ENCODE measurements at regions not wholly inside any gene's neighbourhood (a gene's known extent, or its start where the extent isn't known, plus 50 kb on each side); places are given as distances from the start of the nearest gene placed in this dataset.
A peak's percentile ranks its signal among the peaks of the same experiment; 100 is the strongest.
"Not testable (repeated sequence)": the region's sequence is repeated elsewhere in the genome, so short reads cannot be mapped to it uniquely, and the experiment has no call there.

DNA sequence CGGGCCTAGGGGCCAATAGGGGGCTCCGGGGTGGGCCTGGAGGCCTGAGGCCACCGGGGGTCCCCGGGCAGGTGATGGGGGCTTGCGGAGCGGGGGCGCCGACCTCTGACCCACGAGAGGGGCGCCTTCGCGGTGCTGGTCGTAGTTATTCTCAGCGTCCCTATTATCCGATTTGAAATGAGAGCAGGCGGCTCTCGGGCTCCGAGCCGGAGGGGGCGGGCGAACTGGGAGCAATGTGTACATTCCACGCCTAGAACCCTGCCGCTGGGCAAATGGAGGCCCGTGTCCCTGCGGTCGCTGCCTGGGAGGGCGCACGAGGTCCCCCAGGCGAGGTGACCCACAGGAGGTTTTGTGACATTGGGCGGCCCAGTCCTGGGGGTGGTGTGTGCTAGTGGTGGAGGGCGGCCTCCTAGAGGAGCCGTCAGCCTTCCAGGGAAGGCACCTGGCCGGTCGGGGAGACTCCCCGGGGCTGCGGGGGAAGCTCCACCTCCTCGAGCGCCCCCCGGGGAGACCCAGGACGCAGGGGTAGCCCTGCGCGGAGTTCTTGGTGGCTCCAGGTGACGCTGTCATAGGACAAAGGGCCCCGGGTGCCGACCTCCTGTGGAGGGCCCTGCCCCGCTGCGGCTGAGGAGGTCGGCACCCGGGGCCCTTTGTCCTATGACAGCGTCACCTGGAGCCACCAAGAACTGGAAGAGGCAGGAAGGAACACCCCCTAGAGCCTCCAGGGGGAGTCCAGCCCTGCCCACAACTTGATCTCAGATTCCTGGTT, 102.6 kb upstream of the PRKX start:
- no peak for FAIRE-seq

DNA sequence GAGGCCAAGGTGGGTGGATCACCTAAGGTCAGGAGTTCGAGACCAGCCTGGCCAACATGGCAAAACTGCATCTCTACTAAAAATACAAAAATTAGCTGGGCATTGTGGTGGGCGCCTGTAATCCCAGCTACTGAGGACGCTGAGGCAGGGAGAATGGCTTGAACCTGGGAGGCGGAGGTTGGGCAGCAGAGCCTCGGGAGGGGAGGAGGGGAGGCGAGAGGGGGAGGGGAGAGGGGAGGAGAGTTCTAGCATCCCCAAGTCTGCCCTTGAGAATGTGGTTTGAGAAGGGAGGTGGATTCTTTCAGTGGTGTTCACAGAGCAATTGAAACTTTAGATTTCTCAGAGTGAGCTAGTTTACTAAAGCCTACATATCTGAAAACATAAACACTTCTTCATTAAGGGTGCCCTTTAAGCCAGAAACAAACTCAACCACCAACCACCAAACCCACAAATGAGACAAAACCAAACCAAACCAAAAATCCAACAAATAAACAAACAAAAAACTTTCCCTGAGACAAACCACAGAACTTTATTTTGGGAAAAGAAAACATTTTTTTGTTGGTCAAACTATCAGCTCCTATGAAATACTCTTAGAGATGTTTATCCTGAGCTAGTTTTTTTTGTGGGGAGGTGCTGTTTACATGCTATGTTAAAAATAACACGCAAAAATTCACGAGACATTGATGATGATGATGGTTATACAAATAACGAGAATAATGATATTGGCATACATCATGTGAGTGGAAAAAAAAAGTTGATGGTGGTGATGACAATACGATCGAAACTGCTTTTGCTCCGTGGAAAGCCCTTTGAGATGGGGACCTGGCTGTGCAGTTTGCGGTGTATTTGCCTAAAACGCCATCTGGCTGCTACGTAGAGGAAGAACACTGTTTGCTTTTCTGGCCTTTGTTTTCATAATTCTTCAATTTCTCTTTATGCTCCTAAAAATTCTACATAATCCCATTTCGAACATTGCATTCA, 98.2 kb upstream of the PRKX start:
- peak; percentile 77 for FAIRE-seq

DNA sequence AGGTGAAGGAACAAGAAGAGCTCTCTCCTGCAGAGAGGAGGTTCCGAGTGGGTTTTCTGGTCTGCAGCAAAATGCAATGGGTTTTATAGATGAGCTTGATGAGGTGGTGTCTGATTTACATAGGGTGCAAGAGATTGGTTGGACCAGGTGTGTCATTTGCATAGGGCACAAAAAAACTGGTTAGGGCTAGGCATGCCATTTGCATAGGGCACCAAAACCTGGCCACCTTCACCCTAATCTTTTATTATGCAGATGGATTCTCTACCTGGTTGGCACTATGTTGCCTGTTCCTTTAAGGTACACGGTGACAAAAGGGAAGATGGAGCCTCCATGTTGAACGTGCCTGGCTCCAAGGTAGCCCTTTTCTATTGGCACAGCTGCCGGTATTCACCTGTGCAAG, 94.5 kb upstream of the PRKX start:
- FAIRE-seq = no peak

DNA sequence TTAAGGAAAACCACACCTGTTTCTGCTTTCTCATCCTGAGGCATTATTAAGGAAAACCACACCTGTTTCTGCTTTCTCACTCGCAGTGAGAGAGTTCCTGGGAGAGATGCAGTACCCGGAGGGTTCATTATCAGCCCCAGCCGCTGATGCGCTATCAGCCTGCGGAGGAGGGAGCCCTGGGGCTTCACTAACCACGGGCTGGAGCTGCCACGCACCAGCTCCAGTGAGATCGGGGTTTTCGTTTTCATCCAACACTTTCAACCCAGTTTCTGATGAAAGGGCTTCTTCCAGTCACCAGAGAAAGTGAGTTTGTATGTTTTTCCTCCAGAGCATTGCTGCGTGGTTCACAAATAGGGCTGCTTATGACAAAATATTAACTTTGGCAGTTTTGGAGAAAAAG, 93.2 kb upstream of the PRKX start:
- no peak for FAIRE-seq

DNA sequence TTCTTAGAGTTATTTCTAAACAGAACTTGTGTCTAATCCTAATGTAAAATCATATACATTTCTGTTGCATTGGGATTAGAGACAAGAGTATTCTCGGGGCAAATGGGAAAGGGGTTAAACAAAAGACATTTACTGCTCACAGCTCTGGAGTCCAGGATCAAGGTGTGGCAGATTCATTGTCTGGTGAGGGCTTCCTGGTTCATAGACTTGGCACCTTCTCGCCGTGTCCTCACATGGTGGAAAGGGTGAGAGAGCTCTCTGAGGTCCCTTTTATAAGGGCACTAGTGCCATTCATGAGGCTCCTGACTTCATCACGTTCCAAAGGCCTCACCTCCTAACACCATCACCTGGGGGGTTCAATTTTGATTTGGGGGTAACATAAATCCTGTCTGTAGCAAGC, 90.3 kb upstream of the PRKX start:
- FAIRE-seq = no peak

DNA sequence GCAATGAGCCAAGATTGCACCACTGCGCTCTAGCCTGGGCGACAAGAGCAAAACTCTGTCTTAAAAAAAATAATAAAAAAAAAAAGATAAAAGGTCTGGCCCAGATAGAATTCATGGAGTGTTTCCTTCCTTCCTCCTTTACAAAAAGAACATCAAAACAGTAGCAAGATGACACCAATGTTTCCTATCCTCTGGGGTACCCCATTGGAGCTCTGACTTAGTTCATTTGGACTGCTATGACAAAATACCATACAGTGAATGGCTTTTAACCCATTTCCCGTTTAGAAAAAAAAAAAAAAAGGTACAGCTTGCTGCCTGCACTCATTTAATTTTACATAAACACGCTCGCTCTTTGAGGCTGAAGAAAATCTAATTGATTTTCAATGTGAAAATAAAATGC, 89.9 kb upstream of the PRKX start:
- FAIRE-seq = no peak

DNA sequence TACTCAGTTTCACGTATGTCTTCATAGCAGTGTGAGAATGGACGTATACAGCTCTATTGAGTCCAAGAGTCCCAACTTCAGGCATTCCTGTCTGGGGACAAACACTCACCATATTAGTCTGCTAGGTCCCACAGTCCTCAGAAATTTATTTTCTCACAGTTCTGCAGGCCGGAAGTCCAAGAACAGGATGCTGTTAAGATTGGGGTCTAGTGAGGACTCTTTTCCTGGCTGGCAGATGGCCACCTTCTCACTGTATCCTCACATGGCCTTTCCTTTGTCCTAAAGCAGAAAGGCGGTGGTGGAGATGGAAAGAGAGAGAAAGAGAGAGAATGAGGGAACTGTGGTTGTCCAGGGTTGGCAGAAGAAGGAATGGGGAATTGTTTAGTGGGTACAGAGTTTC, 82.0 kb upstream of the PRKX start:
- FAIRE-seq = not testable (repeated sequence)

DNA sequence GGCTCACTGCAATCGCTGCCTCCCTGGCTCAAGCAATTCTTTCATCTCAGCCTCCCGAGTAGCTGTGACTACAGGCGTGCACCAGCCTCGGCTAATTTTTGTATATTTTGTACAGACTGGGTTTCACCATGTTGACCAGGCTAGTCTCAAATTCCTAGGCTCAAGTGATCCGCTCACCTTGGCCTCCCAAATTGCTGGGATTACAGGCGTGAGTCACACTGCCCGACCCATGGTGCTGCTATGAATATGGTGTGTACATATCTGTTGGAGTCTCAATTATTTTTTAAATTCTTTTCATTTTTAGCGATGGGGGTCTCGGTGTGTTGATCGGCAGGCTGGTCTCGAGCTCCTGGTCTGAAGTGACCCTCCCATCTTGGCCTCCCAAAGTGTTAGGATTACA, 78.0 kb upstream of the PRKX start:
- FAIRE-seq = no peak

DNA sequence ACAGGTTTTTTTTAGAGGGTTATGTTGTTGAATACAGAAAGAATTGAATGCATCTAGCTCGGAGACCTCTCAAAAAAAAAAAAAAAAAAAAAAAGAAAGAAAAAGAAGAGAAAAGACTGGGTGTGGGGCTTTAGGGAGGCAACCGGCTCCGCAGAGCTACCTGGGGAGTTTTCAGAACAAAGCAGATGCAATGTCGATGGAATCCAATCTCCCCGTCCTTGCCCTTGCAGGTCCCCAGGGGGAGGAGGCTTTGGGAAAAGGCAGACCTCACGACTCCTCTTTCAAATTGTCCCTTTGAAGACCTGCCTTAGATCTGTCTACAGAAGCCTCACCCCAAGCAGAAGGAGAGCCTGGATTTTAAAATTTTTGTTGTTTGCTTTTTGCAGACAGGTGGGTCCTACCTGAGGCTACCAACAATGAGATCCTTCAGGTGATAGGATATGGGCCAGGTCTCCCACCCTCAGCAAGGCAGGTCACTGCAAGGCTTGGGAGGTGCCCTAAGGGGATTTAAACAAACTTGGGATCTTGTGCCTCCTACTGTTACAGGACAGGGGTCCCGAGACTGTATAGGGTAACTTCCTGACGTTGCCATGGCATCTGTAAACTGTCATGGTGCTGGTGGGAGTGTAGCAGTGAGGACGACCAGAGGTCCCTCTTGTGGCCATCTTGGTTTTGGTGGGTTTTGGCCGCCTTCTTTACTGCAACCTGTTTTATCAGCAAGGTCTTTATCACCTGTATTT, 75.2 kb upstream of the PRKX start:
- no peak for FAIRE-seq

DNA sequence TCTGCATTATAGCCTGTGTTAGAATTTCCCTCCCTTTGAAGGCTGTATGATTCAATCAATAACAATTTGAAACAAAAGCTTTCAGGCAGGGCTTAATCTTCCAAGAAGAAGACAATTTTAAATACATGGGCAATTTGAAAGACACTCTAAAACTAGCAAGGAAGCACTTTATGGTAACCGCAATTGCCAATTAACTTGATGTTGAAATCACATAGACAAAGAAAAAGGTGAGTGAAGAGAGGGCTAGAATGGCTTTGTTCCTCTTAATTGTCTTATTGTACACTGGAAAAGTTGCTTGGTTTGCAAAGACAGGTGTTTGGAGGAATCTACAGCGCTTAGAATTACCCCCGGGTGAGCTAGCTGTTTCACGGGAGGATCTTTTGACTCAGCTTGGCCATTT, 74.4 kb upstream of the PRKX start:
- no peak for FAIRE-seq

DNA sequence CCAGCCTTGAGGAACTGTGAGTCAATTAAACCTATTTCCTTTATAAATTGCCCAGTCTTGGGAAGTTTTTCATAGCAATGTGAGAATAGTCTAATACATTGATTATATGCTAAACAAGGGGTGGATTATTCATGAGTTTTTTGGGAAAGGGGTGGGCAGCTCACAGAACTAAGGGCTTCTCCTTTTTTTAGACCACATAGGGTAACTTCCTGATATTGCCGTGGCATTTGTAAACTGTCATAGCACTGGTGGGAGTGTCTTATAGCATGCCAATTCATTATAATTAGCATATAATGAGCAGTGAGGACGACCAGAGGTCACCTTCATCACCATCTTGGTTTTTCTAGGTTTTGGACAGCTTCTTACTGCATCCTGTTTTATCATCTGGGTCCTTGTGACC, 72.4 kb upstream of the PRKX start:
- FAIRE-seq = not testable (repeated sequence)

DNA sequence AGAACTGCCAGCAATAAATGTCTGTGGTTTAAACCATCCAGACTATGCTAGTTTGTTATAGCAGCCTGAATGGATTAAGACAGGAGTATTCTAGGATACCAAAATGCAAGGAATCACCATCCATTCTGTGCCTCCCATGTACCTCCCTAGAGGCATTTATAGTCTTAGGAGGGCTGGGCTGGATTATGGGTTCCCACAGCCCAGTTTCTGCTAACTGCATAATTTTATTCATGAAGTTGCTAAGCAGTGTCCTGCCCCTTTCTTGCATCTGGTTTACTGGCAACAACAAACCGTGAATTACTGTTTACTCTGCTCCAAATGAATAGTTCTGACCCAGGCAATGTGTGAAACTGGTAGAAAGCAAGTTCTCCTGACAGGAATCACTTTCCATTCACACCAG, 67.1 kb upstream of the PRKX start:
- no peak for FAIRE-seq

DNA sequence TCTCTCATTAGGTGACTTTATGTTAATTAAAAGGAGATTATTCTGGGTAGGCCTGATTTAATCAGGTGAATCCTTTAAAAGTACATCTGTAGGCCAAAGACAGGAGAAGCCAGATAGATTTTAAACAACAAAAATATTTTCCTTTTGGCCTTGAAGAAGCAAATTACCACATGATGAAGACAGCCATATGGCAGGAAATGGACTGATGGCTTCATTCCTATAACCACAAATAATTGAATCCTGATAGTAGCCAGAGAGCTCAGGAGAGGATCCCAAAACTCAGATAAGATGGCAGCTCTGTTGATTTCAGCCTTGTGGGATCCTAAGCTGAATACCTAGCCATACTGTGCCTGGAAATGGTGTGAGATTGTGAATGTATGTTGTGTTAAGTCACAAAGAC, 66.1 kb upstream of the PRKX start:
- FAIRE-seq = no peak

DNA sequence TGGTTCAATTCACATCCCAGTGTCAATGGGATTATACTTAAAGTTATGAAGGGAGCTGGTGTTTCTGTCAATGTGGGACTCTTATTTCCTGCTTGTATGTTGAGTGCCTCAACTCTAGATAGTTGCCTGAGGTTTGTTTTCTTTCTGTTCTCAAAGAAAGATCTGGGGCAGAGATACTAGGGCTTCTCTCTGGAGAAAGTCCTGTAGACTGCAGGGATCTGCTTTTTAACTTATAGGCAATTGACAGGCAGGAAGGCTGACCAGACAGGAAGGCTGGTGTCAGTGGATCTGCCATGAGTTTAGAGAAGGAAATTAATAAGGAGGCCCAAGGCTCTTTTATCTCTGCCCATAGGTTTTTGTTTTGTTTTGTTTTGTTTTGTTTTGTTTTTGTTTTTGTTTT, 64.0 kb upstream of the PRKX start:
- FAIRE-seq = no peak

DNA sequence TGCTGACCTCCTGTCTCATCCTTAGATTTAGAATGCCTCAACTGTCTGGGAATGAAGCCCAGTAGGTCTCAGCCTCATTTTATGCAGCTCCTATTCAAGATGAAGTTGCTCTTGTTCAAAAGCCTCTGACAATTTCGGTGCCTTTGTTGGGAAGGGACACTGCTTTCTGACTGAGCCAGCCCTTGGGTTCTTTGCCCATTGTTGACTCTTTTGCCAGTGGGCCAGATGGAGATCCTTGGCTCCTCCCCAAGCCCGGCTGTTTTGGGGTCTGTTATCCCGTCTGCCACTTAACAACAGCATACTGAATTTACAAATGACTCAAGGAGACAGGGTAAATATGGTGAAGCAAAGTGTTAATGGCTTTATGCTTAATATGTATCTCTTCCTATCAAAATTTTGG, 58.3 kb upstream of the PRKX start:
- FAIRE-seq = no peak

DNA sequence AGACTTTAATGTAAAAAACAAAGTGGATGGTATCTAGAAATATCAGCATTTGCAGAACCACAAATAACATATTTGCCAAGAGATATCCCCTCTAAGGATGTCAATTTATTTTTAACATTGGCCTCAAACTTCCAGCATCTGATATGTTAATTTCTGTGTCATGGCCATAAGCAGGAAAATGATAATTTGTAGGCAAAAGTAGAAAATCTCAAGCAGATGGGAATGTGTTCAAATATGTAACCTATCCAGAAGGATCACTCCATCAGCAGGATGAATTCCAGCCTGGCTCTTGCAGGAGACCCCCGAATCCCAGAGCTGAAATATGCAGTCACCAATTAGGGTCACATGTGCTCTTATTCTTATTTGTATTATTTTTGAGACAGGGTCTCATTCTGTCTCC, 55.4 kb upstream of the PRKX start:
- no peak for FAIRE-seq
